ENCODE measurements at regions not wholly inside any gene's neighbourhood (a gene's known extent, or its start where the extent isn't known, plus 50 kb on each side); places are given as distances from the start of the nearest gene placed in this dataset.

DNA sequence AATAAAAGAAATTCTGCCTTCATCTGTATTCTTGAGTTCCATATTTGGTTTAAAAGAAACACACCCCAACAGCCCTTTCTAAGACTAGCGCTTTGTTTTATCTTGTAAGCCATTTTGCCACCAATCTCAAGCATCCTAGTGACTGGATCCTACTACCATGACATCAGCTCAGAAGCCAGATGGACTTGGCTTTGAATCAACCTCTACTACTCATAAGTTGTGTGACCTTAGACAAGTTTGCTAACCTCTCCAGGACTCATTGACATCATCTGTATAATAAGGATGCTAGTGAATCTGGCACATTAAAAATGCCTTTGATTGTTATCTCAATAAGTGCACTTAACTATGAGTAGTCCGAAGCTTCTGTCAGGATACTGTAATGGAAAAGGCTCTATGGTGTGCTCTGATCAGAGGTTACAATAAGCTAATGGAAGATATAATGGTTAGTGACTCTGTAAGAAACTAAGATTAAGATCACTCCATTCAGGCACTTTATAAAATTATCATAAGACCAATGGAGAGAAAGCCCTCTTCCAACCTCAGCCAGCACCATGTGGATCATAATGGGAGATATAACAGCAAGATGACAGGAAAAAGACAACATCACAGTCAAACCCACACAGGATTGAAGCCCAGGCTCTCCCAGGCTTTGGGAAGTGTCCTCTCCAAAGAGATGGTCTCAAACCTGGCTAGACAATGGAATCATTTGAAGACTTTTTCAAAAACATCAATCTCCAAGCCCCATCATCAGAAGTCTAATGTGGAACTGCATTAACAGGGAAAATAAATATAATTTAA is 180.6 kb upstream of the MIR17HG start:
- DNase-seq (ENCODE audit: low read depth) = no peak

DNA sequence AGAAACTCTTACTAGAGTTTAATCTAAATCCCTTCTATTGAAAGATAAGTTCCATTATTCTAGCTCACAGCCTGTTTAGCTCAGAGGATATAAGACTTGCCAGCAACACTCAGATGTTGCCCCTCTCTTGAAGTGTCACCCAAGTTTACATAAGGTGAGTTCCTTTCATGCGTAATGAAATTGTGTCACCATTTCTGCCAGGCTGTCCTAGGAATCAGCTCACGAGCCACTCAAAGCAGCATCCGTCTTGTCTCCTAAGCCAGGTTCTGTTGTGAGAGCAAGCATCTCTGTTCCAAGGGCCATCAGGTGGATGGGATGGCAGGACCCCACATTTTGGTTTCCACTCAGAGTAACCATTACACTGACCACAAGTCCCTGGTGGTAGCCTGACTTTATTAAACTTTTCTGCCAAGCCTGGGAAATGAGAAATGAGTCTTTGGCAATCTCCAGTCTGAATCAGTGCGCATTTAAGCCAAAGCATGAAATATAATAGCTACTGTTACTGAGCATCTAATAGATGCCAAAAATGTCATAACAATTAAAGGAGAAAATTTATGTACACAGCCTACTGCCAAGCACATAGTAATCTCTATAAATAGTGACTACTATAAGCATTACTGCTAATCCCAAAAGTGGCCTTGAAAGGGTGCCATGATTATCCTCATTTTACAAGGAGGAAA is 179.6 kb upstream of the MIR17HG start:
- DNase-seq (ENCODE audit: low read depth) = no peak

DNA sequence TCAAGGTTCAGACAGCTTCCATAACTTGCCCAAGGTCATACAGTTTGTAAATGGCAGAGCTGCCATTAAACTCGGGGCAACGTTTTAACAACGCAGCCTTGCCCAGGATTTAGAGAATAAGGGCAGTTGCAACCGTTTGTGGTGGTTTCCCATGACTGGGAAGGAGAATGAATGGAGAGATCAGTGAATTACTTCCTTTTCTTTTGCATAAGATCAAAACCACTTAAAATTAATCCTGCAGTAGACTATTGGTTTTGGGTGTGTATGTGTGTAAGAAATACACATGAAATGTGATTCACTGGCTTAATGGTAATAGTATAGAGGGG is 179.1 kb upstream of the MIR17HG start:
- DNase-seq (ENCODE audit: low read depth) = no peak

DNA sequence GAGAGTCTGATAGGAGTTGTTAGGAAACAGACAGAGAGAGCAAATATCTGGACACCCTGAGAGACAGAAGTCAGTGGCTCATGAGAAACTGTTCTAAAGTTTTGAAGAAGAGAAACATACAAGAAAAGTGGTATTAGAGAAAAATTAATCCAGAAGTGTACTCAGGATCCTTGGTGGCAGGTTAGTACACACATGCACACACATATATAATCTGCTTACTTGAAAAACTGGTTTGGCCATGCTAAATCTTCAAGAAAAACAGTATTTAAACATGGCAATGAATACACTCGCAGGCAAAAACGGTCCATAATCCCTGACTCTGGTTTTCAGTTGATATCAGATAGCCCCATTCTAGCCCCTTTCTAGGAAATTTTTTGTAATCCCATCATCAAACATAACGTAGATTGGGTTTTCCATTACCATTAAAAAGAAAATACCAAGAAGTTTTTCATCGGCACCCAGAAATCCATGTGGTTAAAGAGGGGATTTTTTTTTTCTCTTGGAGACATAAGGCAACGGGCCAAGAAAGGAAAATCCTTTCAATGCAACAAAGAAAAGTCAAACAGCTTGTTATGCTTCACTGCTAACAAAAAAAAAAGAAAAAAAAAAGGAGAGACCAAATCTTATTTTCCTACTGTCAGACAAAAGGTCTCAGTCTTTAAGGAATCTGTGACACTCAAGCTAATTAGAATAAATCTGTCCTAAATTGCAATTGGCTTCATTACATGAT is 178.0 kb upstream of the MIR17HG start:
- no peak for DNase-seq (ENCODE audit: low read depth)

DNA sequence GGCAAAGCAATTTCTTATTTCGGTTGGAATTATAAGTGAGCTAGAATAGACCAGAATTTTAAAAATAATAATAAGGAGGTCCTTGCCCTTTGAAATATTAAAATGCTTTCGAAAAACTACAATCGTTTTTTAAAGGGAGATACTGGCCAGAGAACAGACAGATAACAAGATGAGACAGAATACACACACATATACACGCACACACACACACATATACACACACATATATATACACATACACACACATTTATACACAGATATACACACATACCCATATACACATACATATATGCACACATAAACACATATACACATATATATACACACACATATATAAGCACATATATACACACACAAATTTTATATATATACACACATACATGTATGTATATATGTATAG is 175.3 kb upstream of the MIR17HG start:
- DNase-seq (ENCODE audit: low read depth) = no peak

DNA sequence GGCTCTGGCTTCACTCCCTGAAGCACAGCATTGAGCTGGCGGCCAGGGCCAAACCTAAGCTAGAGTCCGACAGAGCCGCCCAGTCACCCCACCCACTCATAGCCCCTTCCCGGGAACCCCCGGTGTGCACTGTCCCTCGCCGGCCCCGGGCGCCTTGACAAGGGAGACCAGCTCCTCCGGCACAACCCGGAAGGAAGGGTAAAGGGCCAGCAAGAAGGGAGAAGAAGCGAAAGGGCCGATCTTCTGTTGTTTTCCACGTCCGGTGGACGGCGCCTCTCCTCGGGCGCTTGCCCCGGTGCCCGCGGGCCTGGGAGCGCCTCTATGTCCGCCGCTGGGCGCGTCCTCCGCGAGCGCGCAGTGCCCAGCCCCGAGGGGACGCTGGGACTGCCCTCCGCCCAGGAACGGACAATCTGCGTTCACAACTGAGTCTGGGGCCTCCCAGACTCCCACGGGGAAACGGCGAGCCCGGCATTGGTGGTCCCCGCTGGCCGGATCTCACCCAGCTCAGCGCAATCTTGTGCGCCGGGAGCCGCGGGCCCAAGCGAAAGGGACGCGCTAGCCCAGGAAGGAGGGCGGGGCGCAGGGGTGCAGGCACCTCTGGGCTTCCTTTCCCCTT is 172.5 kb upstream of the MIR17HG start:
- DNase-seq (ENCODE audit: low read depth) = no peak

DNA sequence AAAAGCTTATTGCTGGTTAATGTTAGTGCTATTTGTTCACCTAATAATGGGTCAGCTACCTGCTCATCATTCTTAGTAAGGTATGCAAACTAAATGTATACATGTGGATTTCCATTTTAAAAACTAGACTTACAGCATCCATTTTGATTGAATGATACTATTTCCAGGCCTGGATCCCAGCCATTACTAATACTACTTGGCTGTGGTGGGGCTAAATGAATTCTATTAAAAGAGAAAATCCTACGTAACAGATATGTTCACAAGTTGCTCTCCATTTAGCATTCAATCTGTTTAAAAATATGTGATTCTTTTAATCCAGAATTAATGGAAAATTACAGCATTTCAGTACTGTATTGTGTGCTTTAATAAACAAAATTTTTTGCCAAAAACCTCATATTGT is 169.4 kb upstream of the MIR17HG start:
- no peak for DNase-seq (ENCODE audit: low read depth)

DNA sequence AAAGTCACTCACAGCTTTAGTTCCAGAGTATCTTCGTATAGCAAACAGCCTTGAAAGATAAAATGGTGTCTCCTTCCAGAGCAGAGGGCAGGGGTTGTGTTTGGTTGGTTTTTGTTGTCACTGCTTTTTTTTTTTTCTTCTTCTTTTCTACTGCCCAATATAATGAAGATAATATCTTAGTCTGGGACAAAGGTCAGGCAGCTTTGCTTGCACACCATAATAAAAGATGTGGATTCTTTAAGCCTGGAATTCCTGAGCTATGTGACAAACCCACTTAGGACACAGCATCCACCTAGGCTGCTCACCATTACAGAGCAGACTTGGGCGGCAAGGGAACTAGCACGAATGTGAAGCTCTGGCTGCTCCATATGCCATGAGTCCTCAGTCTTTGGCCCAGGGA is 165.6 kb upstream of the MIR17HG start:
- DNase-seq (ENCODE audit: low read depth) = no peak

DNA sequence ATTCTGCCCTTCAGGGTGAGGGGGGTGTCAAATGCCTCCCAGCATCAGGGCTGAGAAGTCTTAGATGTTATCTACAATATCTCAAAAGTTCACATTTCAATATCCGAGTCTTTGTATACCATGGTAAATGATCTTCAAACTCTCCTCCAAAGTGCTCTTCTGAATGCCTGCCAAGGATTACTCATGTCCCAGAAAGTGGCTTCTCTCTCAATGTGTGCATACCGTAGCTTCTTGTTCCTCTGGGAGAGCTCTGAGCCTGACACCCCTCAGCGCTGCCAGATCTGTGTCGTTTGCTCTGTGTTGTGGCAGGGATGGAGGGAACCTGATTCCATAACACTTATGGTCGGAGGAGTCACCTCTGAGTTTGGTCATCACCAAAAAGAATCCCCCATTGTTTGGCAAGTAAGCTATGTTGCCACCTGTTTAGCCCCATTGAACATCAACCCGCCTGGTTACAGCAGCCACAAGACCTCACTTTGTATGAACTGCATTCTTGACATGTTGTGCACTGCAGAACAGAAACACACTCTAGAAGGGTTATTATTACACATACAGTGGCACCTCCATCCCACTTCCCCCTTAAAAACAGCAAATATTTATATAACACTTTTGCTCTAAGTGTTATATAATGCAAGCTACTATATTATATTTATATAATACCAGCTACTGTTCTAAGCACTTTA is 163.1 kb upstream of the MIR17HG start:
- no peak for DNase-seq (ENCODE audit: low read depth)

DNA sequence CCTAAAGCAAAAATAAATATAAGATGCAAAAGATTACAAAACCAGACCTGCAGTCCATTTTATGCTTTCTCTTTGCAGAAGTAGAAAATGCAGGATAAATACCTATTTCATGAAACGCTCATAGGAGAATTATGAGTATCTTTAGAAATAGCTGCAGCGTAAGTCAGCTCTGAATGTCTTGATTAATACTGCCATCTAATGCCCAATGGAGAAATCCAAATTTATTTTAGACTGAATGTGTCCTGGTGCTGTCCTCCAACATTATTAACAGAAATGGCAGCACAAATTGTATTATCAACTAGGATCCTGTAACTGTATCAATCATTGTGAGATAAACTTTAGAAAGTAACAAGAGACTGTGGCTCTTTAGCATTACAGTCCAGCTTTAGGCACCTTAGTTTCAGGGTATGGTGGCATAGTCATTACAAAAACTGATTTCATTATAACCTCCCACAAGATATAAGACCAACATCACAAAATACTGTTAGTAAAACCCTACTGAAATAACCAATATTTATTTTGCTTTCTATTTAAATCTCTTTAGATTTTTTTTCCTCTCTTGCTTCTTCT is 162.1 kb upstream of the MIR17HG start:
- DNase-seq (ENCODE audit: low read depth) = no peak

DNA sequence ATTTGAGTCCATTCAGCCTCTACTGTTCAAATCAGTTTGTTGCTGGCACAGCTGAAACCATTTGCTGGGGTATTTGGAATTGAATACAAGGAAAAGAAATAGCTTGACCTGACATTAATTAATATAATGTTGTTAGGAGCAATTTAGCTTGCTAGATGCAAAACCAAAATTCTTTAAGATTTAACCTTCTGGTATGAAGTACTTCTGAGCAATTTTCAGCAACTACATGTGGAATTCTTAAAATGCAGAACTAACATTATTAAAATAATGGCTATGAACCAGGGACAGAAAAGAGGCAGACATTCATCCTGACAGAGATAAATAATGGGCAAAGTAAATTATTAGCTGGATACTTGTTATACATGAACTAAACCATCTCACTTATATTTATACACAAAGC is 160.0 kb upstream of the MIR17HG start:
- DNase-seq (ENCODE audit: low read depth) = no peak

DNA sequence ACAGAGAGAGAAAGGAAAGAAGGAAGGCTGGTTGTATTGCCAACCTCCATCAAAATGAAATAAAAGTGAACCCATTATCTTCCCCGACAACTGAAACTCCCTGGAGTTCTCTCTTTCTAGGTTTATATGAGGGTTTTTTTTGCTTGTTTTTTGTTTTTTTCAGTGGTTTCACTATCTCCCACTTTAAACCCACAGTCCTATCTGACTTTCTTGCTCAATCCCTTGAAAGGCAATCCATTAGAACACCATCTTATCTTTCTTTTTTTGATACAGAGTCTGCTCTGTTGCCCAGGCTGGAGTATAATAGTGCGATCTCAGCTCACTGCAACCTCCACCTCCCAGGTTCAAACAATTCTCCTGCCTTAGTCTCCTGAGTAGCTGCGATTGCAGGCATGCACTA is 158.0 kb upstream of the MIR17HG start:
- DNase-seq (ENCODE audit: low read depth) = no peak

DNA sequence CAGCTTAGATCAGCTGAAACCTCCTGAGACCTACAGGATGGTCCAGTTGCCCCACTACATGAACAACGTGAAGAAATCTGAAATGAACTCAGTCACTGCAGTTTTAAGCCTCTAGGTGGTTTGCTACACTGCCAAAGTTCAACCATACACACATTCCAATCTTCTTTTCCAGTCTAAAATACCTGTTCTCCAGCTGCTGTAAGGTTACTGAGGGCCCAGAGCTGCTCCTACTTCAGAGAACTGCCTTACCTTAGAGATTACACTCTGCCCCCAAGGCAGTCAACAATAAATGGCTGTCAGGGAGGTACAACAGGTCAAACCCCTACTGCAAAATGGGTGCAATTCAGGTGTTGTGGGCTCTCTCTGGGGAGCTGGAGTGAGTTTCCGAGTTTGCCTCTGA is 154.1 kb upstream of the MIR17HG start:
- no peak for DNase-seq (ENCODE audit: low read depth)

DNA sequence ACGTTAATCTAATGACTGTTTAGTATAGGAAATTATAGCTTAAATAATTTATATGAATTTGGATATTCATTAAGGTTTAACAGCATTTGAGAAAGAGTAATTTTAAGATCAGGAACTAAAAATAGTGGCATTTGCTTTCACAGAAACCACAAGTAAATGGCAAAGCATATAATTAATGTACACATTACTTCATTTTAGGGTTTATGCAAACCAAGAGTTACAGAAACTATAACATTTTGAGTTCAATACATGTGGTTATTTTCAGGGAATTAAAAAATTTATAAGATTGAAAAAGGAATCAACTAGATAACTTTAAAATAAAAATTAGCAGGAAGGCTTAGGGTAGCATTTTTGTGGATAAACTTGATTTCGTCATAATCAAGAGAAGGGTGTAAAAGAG is 151.7 kb upstream of the MIR17HG start:
- DNase-seq (ENCODE audit: low read depth) = no peak

DNA sequence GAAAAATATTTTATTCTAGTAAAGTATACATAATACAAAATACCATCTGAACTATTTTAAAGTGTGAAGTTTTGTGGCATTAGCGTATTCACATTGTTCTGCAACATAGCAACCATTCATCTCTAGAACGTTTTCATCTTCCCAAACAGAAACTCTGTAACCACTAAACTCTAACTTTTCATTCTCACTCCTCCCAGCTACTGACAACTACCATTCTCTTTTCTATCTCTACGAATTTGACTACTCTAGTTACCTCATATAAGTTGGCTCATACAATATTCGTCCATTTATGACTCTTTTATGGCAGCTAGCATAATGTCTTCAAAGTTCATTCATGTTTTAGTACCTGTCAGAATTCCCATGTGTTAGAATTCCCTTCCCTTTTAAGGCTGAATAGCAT is 150.5 kb upstream of the MIR17HG start:
- no peak for DNase-seq (ENCODE audit: low read depth)

DNA sequence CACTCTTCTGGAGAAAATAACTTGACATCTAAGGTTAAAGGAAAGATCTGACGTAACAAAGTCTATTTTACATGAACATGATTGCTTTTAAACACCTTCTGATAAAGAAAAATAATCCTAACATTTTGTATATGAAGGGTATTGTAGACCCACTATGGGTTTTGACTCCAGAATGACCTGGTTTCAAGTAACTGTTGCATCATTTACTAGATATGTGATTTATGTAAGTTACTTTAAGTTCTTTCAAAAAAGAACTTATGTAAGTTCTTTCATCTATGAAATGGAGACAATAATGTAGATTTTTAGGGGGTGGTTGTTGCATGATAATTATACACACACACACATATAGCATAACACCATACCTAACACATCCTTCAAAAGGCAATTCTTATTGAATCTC is 147.6 kb upstream of the MIR17HG start:
- no peak for DNase-seq (ENCODE audit: low read depth)

DNA sequence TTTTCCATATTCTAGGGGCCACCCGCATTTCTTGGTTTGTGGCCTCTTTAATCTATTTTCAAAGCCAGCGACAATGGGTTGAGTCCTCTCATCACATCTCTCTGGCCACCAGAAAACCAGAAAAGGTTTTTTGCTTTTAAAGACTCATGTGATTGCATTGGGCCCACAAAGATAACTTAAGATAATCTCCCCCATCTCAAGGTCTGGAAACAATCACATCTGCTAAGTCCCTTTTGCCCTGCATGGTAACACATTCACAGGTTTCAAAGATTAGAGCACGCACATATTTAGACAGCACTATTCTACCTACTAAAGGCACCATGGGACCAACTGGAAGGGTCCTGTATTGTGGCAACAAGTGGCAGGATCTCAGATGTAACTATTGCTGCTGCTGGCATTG is 147.0 kb upstream of the MIR17HG start:
- DNase-seq (ENCODE audit: low read depth) = no peak

DNA sequence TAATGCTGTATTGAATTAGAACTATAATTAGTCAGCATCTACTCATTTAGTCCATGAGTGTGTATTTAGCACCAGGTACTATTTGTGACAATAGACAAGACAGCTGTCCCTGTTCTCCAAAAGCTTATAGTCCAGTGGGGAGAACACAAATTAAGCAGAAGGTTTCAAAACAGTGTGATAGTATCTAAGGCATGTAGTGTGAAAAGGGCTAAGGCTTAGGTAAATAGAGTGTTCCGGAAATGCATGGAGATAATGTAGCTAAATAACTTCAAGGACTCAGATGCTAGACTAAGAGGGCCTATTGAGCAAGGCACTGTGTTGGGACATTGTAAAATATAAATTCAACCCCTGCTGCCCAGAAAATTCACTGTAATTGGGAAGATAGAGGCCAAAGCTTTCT is 144.1 kb upstream of the MIR17HG start:
- DNase-seq (ENCODE audit: low read depth) = no peak

DNA sequence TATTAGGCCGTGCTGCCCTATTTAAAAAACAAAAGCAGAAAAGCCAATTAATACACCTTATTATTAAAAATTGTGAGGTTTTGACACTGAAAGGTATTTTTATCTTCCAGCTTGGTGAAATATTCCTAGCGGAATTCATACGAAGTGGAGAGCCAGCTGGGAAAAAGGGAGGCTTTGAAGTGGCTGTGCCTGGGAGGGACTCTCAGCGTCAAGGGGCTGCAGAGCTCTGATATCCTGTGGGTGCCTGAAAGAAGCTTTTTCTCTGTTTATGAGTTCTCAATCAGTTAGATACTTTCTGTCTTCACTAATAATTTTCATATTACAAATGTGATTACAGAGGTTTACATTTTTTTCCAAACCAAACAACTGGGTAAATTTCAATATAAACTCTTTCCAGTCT is 140.2 kb upstream of the MIR17HG start:
- DNase-seq (ENCODE audit: low read depth) = no peak

DNA sequence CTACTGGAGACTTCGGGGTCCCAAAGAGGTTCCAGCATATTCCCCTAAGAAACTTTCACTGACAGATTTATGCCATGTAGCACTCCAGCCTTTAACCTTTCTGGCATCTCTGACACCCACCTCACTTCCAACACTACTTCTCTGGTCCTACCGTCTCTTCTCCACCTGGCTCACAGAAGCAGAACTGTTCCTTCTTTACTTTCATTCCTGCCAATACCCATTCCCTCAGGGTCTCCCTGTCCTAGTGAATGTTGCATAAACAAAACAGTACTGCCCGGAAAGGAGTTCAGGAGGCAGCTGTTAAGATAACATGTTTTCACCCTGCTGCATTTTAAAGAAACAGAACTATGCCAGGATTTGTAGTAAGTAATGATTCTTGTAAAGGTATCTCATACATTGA is 136.0 kb upstream of the MIR17HG start:
- no peak for DNase-seq (ENCODE audit: low read depth)

DNA sequence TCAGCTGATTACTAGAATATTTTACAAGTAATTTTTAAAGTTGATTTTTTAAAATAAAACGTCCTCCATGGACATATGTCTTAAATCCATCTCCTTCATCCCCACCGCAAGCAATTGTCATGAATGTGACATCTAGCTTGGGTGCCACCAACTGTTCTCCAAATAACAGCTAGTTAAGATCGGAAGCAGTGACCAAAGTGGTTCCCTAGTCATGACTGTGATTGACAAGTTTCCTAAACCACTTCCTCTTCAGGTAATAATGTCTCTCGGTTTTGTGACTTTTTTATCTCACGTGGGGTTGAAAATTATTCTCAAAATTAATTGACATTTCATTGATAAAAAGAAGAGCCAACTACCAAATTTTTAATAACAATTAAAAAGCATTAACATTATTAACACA is 135.3 kb upstream of the MIR17HG start:
- DNase-seq (ENCODE audit: low read depth) = no peak

DNA sequence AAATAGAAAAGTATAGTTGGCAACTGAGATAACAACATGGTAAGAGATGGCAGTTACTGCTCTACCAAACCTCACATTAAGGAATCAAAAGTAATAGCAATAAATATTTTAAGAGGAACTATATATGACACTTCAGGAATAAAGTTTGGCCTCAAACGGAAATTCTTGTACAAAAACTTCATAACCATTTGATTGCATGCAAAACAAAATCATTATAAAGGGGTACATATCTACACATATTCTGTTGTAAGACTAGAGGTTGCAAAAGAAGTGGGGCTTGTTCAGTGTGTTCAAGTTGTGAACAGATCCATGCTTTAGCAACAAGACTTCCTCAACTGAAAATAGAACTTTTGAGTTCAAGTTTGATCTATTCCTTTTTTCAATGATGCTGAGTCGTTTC is 133.5 kb upstream of the MIR17HG start:
- DNase-seq (ENCODE audit: low read depth) = no peak

All from CMK (cell line).